Kidney capillary endothelial cell (primary cell): ENCODE measurements at regions not wholly inside any gene's neighbourhood (a gene's known extent, or its start where the extent isn't known, plus 50 kb on each side); places are given as distances from the start of the nearest gene placed in this dataset.
"Not testable (repeated sequence)": the region's sequence is repeated elsewhere in the genome, so short reads cannot be mapped to it uniquely, and the experiment has no call there.

Experiments
- DNase-seq: peaks from one replicate; pipeline ENCODE4 v3.0.0-alpha.2; 2018; ENCODE audit warnings: low spot score

- no peak for DNase-seq
Observed at GRCh38 chr4:117691572-117692351, 342.5 kb upstream of the NDST3 start.

- DNase-seq, result no peak
Observed at GRCh38 chr4:117692538-117692937, 341.7 kb upstream of the NDST3 start.

GRCh38 chr4:117699595-117699994 is 334.7 kb upstream of the NDST3 start:
- DNase-seq, result no peak

- no peak for DNase-seq
Observed at GRCh38 chr4:117700111-117700892, 334.0 kb upstream of the NDST3 start.

GRCh38 chr4:117702353-117702752 is 331.9 kb upstream of the NDST3 start:
- no peak for DNase-seq

GRCh38 chr4:117704721-117705120 is 329.6 kb upstream of the NDST3 start:
- no peak for DNase-seq

GRCh38 chr4:117740736-117741135 is 293.6 kb upstream of the NDST3 start:
- DNase-seq, result peak; percentile 8

GRCh38 chr4:117745379-117745778 is 288.9 kb upstream of the NDST3 start:
- not testable (repeated sequence) for DNase-seq

- DNase-seq, result no peak
Observed at GRCh38 chr4:117755438-117755837, 278.8 kb upstream of the NDST3 start.

- DNase-seq, result no peak
Observed at GRCh38 chr4:117768610-117769009, 265.7 kb upstream of the NDST3 start.

GRCh38 chr4:117770269-117771102 is 263.8 kb upstream of the NDST3 start:
- DNase-seq, result no peak

GRCh38 chr4:117771647-117772337 is 262.5 kb upstream of the NDST3 start:
- no peak for DNase-seq

- DNase-seq, result no peak
Observed at GRCh38 chr4:117773064-117773936, 261.0 kb upstream of the NDST3 start.

GRCh38 chr4:117777721-117778120 is 256.6 kb upstream of the NDST3 start:
- no peak for DNase-seq

- no peak for DNase-seq
Observed at GRCh38 chr4:117783716-117784115, 250.6 kb upstream of the NDST3 start.

- no peak for DNase-seq
Observed at GRCh38 chr4:117784266-117784665, 250.0 kb upstream of the NDST3 start.

- DNase-seq, result no peak
Observed at GRCh38 chr4:117786566-117786965, 247.7 kb upstream of the NDST3 start.

GRCh38 chr4:117793845-117794480 is 240.3 kb upstream of the NDST3 start:
- no peak for DNase-seq

GRCh38 chr4:117796677-117797076 is 237.6 kb upstream of the NDST3 start:
- DNase-seq, result no peak

- no peak for DNase-seq
Observed at GRCh38 chr4:117800636-117801035, 233.7 kb upstream of the NDST3 start.
